ENCODE measurements at regions not wholly inside any gene's neighbourhood (a gene's known extent, or its start where the extent isn't known, plus 50 kb on each side); places are given as distances from the start of the nearest gene placed in this dataset.

DNA sequence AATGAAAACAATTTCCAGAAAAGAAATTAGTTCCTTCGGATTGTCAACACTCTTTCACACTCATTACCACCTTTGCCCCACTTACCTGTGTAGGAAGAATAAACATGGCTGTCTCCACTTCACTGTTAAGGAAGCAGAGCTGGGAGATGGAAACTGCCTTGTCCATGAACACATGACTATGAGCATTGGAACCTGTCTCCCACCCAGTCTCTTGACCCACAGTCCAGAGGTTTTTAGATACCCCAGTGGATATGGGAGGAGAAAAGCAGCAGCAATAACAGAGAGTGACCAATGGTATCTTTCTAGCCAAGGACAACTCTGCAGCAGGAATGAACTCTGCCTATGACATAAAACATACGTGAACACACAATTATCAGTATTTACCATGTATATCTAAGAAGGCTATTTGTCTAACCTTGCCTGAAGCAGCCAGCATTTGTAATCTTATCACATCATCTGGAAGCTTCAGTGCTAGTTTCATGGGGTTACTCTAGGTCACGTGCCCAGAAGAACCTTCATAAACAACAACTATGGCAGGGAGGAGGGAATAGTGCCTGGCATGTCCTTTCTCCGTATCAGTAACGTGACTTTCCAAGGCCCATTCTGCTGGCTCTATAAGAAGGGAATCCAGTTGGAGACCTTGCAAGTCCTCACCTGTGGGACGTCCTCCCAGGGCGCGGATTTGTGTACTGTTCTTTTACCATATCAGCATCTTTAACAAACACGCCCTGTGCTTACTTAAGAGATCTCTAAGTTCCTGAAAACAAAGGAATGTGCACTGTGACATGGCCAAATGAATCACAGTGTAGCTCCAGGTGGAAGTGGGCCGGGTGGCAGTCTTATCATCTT, 221.8 kb upstream of the UBL3 start:
- TF ChIP-seq CTCF (IDR thresholded peaks at IDR 0.05; ENCODE audit: low read depth, low read length) = no peak
- no peak for TF ChIP-seq EZH2phosphoT487 (IDR thresholded peaks at IDR 0.05; ENCODE audit: low read depth)
